ENCODE measurements at regions not wholly inside any gene's neighbourhood (a gene's known extent, or its start where the extent isn't known, plus 50 kb on each side); places are given as distances from the start of the nearest gene placed in this dataset.
"Not testable (repeated sequence)": the region's sequence is repeated elsewhere in the genome, so short reads cannot be mapped to it uniquely, and the experiment has no call there.

- no peak overlapping the region for H3K27ac Mint-ChIP-seq
- no peak overlapping the region for H3K4me3 Mint-ChIP-seq
- no peaks in the 10 kb centered on the region for H3K4me1 Mint-ChIP-seq
- H3K36me3 Mint-ChIP-seq: peaks cover 0 to 2% (median 0%) of the 10 kb centered on the region in 3 donors
- DNase-seq: no peak
- peaks cover 3 to 49% (median 17%) of the 10 kb centered on the region in 6 donors for H3K9me3 Mint-ChIP-seq
- peaks cover 0 to 2% (median 2%) of the 10 kb centered on the region in 3 donors for H3K27me3 Mint-ChIP-seq (ENCODE audit: low read depth in 3 of 3)
Measured at GRCh38 chr12:60704171-60704914, 1108.5 kb downstream of the SLC16A7 start.

GRCh38 chr12:60710246-60710645, 1114.4 kb downstream of the SLC16A7 start:
- Mint-ChIP-seq H3K4me3 (no peak overlapping the region), H3K9me3 (peaks cover 3 to 64% (median 29%) of the 10 kb centered on the region in 6 donors), H3K27ac (no peak overlapping the region), H3K36me3 (peaks cover 0 to 6% (median 0%) of the 10 kb centered on the region in 3 donors), H3K27me3 (ENCODE audit: low read depth in 3 of 3) (peaks cover 0 to 2% (median 0%) of the 10 kb centered on the region in 3 donors), H3K4me1 (no peaks in the 10 kb centered on the region)
- no peak for DNase-seq

- DNase-seq: no peak
- no peaks in the 10 kb centered on the region for H3K27me3 Mint-ChIP-seq (ENCODE audit: low read depth in 3 of 3)
- H3K27ac Mint-ChIP-seq: no peak overlapping the region
- H3K4me1 Mint-ChIP-seq: no peaks in the 10 kb centered on the region
- peaks cover 0 to 3% (median 0%) of the 10 kb centered on the region in 3 donors for H3K36me3 Mint-ChIP-seq
- peaks cover 4 to 66% (median 26%) of the 10 kb centered on the region in 6 donors for H3K9me3 Mint-ChIP-seq
- no peak overlapping the region for H3K4me3 Mint-ChIP-seq
Measured at GRCh38 chr12:60714141-60714900, 1118.5 kb downstream of the SLC16A7 start.

GRCh38 chr12:60724475-60724874, 1128.6 kb downstream of the SLC16A7 start:
- DNase-seq: no peak
- no peak overlapping the region for H3K27ac Mint-ChIP-seq
- no peak overlapping the region for H3K4me3 Mint-ChIP-seq
- H3K4me1 Mint-ChIP-seq: no peaks in the 10 kb centered on the region
- no peaks in the 10 kb centered on the region for H3K36me3 Mint-ChIP-seq
- peaks cover 11 to 24% (median 15%) of the 10 kb centered on the region in 6 donors for H3K9me3 Mint-ChIP-seq
- H3K27me3 Mint-ChIP-seq (ENCODE audit: low read depth in 3 of 3): peaks cover 0 to 2% (median 0%) of the 10 kb centered on the region in 3 donors

- Mint-ChIP-seq H3K27ac (no peak overlapping the region), H3K36me3 (no peaks in the 10 kb centered on the region), H3K4me1 (no peaks in the 10 kb centered on the region), H3K4me3 (no peak overlapping the region), H3K9me3 (peaks cover 10 to 24% (median 15%) of the 10 kb centered on the region in 6 donors), H3K27me3 (ENCODE audit: low read depth in 3 of 3) (peaks cover 0 to 2% (median 0%) of the 10 kb centered on the region in 3 donors)
- DNase-seq: no peak
Measured at GRCh38 chr12:60724984-60725383, 1129.2 kb downstream of the SLC16A7 start.

GRCh38 chr12:60752589-60752988, 1156.8 kb downstream of the SLC16A7 start:
- Mint-ChIP-seq H3K27ac (no peak overlapping the region), H3K4me1 (no peaks in the 10 kb centered on the region), H3K4me3 (no peak overlapping the region), H3K9me3 (peaks cover 18 to 73% (median 49%) of the 10 kb centered on the region in 6 donors), H3K36me3 (no peaks in the 10 kb centered on the region), H3K27me3 (ENCODE audit: low read depth in 3 of 3) (peaks cover 0 to 6% (median 0%) of the 10 kb centered on the region in 3 donors)
- no peak for DNase-seq

GRCh38 chr12:60758224-60758623, 1162.4 kb downstream of the SLC16A7 start:
- no peak overlapping the region for H3K4me3 Mint-ChIP-seq
- H3K36me3 Mint-ChIP-seq: no peaks in the 10 kb centered on the region
- H3K27ac Mint-ChIP-seq: no peak overlapping the region
- H3K27me3 Mint-ChIP-seq (ENCODE audit: low read depth in 3 of 3): peaks cover 0 to 6% (median 0%) of the 10 kb centered on the region in 3 donors
- H3K9me3 Mint-ChIP-seq: peaks cover 6 to 35% (median 20%) of the 10 kb centered on the region in 6 donors
- DNase-seq: no peak
- no peaks in the 10 kb centered on the region for H3K4me1 Mint-ChIP-seq

- Mint-ChIP-seq H3K27ac (no peak overlapping the region), H3K9me3 (peaks cover 12 to 30% (median 18%) of the 10 kb centered on the region in 6 donors)
- DNase-seq: no peak
Measured at GRCh38 chr12:60760965-60761364, 1165.1 kb downstream of the SLC16A7 start.

GRCh38 chr12:60801166-60801565, 1205.3 kb downstream of the SLC16A7 start:
- not testable (repeated sequence) for H3K27ac Mint-ChIP-seq; DNase-seq; H3K36me3 Mint-ChIP-seq; H3K27me3 Mint-ChIP-seq (ENCODE audit: low read depth in 3 of 3); H3K4me1 Mint-ChIP-seq; H3K4me3 Mint-ChIP-seq
- H3K9me3 Mint-ChIP-seq: peaks cover 5 to 35% (median 20%) of the 10 kb centered on the region in 6 donors

More at GRCh38 chr12:60760965-60761364, 1165.1 kb downstream of the SLC16A7 start:
- Mint-ChIP-seq H3K4me1 (no peaks in the 10 kb centered on the region), H3K27me3 (ENCODE audit: low read depth in 3 of 3) (peaks cover 0 to 2% (median 0%) of the 10 kb centered on the region in 3 donors), H3K36me3 (no peaks in the 10 kb centered on the region), H3K4me3 (no peak overlapping the region)

GRCh38 chr12:60803147-60803546, 1207.3 kb downstream of the SLC16A7 start:
- Mint-ChIP-seq H3K27ac (no peak overlapping the region), H3K36me3 (no peaks in the 10 kb centered on the region), H3K9me3 (peaks cover 3 to 43% (median 30%) of the 10 kb centered on the region in 6 donors), H3K4me3 (no peak overlapping the region), H3K4me1 (no peaks in the 10 kb centered on the region), H3K27me3 (ENCODE audit: low read depth in 3 of 3) (peaks cover 0 to 2% (median 0%) of the 10 kb centered on the region in 3 donors)
- no peak for DNase-seq

- Mint-ChIP-seq H3K4me3 (no peak overlapping the region), H3K9me3 (peaks cover 9 to 40% (median 24%) of the 10 kb centered on the region in 6 donors)
Measured at GRCh38 chr12:60805364-60805763, 1209.5 kb downstream of the SLC16A7 start.

GRCh38 chr12:60819794-60820193, 1224.0 kb downstream of the SLC16A7 start:
- no peaks in the 10 kb centered on the region for H3K36me3 Mint-ChIP-seq
- H3K4me3 Mint-ChIP-seq: no peak overlapping the region
- H3K4me1 Mint-ChIP-seq: no peaks in the 10 kb centered on the region
- H3K27ac Mint-ChIP-seq: no peak overlapping the region
- peaks cover 4 to 46% (median 20%) of the 10 kb centered on the region in 6 donors for H3K9me3 Mint-ChIP-seq
- no peak for DNase-seq
- no peaks in the 10 kb centered on the region for H3K27me3 Mint-ChIP-seq (ENCODE audit: low read depth in 3 of 3)

More at GRCh38 chr12:60805364-60805763, 1209.5 kb downstream of the SLC16A7 start:
- no peak overlapping the region for H3K27ac Mint-ChIP-seq
- H3K27me3 Mint-ChIP-seq (ENCODE audit: low read depth in 3 of 3): peaks cover 0 to 2% (median 0%) of the 10 kb centered on the region in 3 donors
- no peaks in the 10 kb centered on the region for H3K36me3 Mint-ChIP-seq
- DNase-seq: no peak
- H3K4me1 Mint-ChIP-seq: no peaks in the 10 kb centered on the region

GRCh38 chr12:60822580-60822979, 1226.8 kb downstream of the SLC16A7 start:
- no peak for DNase-seq
- Mint-ChIP-seq H3K4me3 (no peak overlapping the region), H3K36me3 (no peaks in the 10 kb centered on the region), H3K27ac (no peak overlapping the region), H3K4me1 (no peaks in the 10 kb centered on the region), H3K9me3 (peaks cover 3 to 37% (median 13%) of the 10 kb centered on the region in 6 donors), H3K27me3 (ENCODE audit: low read depth in 3 of 3) (no peaks in the 10 kb centered on the region)

GRCh38 chr12:60830381-60830780, 1234.6 kb downstream of the SLC16A7 start:
- DNase-seq: no peak
- Mint-ChIP-seq H3K27me3 (ENCODE audit: low read depth in 3 of 3) (peaks cover 0 to 1% (median 0%) of the 10 kb centered on the region in 3 donors), H3K4me1 (no peaks in the 10 kb centered on the region), H3K36me3 (no peaks in the 10 kb centered on the region), H3K4me3 (no peak overlapping the region), H3K27ac (no peak overlapping the region), H3K9me3 (peaks cover 5 to 46% (median 26%) of the 10 kb centered on the region in 6 donors)

Measured in immature natural killer cell (primary cell).